LNCAP (cell line): ENCODE measurements at regions not wholly inside any gene's neighbourhood (a gene's known extent, or its start where the extent isn't known, plus 50 kb on each side); places are given as distances from the start of the nearest gene placed in this dataset.
A peak's percentile ranks its signal among the peaks of the same experiment; 100 is the strongest.

Source experiments
- CTCF ChIP-seq: fragments of 450-650 bp; IDR thresholded peaks from 2 replicates; pipeline ENCODE4 v1.5.1; 2017; ENCODE audit warnings: mild to moderate bottlenecking

- no peak for TF ChIP-seq CTCF
Observed at GRCh38 chr6:48474830-48475229, 363.8 kb upstream of the PTCHD4 start.

GRCh38 chr6:48474136-48474535, 363.1 kb upstream of the PTCHD4 start:
- TF ChIP-seq CTCF = no peak

- no peak for TF ChIP-seq CTCF
Observed at GRCh38 chr6:48472535-48472934, 361.5 kb upstream of the PTCHD4 start.

- TF ChIP-seq CTCF = no peak
Observed at GRCh38 chr6:48472091-48472490, 361.1 kb upstream of the PTCHD4 start.

GRCh38 chr6:48471326-48471725, 360.3 kb upstream of the PTCHD4 start:
- no peak for TF ChIP-seq CTCF

GRCh38 chr6:48449002-48449401, 338.0 kb upstream of the PTCHD4 start:
- peak; percentile 26; the same call in 1 of the 2 replicates for TF ChIP-seq CTCF

GRCh38 chr6:48447251-48447650, 336.3 kb upstream of the PTCHD4 start:
- no peak for TF ChIP-seq CTCF

GRCh38 chr6:48429610-48430009, 318.6 kb upstream of the PTCHD4 start:
- no peak for TF ChIP-seq CTCF
